ENCODE measurements at regions not wholly inside any gene's neighbourhood (a gene's known extent, or its start where the extent isn't known, plus 50 kb on each side); places are given as distances from the start of the nearest gene placed in this dataset.

DNA sequence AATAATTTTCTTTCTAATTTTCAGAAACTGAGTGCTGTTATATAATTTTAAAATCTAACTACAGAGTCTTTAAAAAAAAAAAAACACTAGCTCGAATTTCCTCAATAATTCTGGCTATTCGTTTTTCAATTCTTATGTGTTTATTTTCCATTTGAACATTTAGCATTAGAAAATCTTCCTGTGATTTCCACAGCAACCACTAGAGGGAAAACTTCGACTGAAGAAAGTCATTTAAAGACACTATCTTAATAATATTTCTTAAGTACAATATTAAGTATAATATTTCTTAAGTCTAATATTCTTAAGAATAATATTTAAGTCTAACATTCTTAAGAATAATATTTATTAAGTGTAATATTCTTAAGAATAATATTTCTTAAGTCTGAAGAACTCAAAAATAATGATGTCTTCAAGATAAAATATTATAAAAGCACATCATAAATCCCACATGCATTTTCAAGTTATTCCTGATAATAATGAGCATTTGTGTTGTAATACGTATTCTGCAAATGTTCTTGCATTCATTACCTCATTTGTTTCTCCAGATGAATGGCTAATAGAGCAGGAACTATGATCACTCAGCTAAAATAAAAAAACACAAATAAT is 118.4 kb upstream of the WDR17 start:
- no peak for DNase-seq (ENCODE audit: insufficient read length)
- no peak for TF ChIP-seq POLR2A (IDR thresholded peaks at IDR 0.05; ENCODE audit: low read depth, low read length)
- no peak for FAIRE-seq

DNA sequence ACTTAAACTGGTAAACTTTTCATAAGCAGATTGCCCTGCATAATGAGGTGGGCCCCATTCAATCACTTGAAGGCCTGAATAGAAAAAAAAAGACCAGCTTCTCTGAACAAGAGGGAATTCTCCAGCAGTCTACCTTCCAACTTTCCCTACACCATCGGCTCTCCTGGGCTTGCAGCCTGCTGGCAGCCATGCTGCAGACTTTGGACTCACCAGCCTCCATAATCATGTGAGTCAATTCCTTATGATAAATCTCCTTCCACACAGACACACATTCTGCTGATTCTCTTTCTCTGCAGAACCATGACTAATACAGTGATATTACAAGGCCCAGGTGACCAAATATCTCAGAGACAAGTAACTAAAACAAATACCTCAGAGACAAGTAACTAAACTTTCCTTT is 113.8 kb upstream of the WDR17 start:
- FAIRE-seq (no peak), DNase-seq (ENCODE audit: insufficient read length) (no peak)
- TF ChIP-seq POLR2AphosphoS5 (IDR thresholded peaks at IDR 0.05; ENCODE audit: low read depth, low read length) (no peak), TAF1 (IDR thresholded peaks at IDR 0.05; ENCODE audit: borderline replicate concordance, low read depth, low read length) (no peak), POLR2A (IDR thresholded peaks at IDR 0.05; ENCODE audit: low read depth, low read length) (no peak)

DNA sequence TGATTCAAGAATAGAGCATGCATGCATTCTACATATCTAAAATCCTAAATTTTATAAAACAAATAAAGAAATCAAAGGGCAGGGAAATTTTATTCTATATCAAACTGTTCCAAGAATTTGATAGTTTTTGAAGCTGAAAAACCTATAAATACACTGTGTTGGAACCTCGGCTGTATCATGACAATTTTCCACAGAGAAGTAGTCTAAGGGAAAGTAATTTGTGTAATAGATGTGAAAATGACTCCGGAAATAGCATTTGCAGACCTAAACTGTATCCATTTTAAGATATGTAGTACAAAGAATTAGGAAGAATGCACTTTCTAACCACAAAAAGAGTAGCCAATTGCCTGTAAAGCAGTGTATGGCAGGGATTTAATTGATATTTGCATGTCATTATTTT is 112.5 kb upstream of the WDR17 start:
- FAIRE-seq: no peak
- no peak for DNase-seq (ENCODE audit: insufficient read length)
- TF ChIP-seq TAF1 (IDR thresholded peaks at IDR 0.05; ENCODE audit: borderline replicate concordance, low read depth, low read length) (no peak), POLR2AphosphoS5 (IDR thresholded peaks at IDR 0.05; ENCODE audit: low read depth, low read length) (no peak), POLR2A (IDR thresholded peaks at IDR 0.05; ENCODE audit: low read depth, low read length) (no peak)

DNA sequence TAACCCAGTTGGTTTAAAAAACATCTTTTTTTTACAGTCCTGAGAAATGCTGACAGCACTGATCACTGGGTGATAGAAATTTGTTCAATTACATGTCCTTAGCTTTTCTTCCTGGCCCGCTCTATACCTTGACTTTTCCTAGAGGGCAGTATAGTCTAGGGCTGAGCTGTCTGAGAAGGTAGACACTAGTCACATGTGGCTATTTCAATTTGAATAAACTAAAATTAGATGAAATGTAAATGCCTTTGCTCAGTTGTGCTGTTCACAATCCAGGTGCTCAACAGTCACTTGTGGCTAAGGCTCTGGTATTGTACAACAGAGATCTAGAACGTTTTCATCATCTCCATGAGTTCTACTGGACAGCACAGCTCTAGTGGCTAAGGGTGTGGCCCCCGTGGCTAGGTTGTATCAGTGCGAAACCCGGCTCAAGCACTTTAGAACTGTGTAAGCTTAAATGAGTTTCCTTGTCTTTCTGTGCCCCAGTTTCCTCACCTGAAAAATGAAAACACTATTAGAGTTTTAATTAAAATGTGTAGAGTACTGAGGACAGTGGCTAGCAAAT is 111.6 kb upstream of the WDR17 start:
- DNase-seq (ENCODE audit: insufficient read length) (peak; percentile 2), FAIRE-seq (no peak)
- TF ChIP-seq POLR2A (IDR thresholded peaks at IDR 0.05; ENCODE audit: low read depth, low read length): no peak
- no peak for TF ChIP-seq POLR2AphosphoS5 (IDR thresholded peaks at IDR 0.05; ENCODE audit: low read depth, low read length)
- no peak for TF ChIP-seq TAF1 (IDR thresholded peaks at IDR 0.05; ENCODE audit: borderline replicate concordance, low read depth, low read length)

DNA sequence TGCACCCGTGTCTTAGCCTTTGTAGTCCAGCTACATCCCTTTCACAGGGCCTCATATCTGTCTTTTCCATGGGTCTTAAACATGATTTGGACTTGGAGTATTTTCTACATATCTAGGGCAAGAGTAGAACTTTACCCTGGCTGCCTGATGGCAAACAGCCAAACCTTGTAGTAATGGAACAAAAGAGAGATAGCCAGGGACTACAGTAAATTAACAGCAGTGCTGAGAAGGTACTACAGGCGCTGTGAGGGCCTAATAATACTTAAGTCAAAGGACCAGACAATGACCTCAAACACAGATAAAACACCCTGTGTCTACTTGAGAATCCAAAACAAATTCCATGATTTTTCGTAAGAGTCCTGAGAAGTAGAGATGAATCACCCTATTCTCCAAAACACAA is 111.0 kb upstream of the WDR17 start:
- TF ChIP-seq POLR2AphosphoS5 (IDR thresholded peaks at IDR 0.05; ENCODE audit: low read depth, low read length) (no peak), POLR2A (IDR thresholded peaks at IDR 0.05; ENCODE audit: low read depth, low read length) (no peak), TAF1 (IDR thresholded peaks at IDR 0.05; ENCODE audit: borderline replicate concordance, low read depth, low read length) (no peak)
- DNase-seq (ENCODE audit: insufficient read length) (no peak), FAIRE-seq (no peak)

DNA sequence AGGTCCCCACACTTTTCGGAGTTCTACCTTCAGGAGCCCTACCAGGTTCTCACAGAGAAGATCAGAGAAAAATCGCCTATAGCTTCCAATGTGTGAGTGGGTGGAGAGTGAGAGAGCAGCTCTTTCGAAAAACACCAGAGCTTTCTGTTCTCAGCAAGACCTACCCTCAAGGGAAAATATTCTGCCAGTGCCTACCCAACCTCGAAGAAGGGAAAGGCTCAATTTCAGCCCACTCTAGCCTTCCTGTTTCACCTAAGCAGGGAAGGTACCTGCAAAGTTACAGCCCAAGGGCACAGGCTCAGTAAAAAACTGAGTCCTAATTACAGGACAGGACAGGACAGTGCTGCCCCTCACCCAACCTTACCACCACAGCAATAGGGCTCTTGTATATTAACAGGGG is 104.0 kb upstream of the WDR17 start:
- no peak for TF ChIP-seq POLR2AphosphoS5 (IDR thresholded peaks at IDR 0.05; ENCODE audit: low read depth, low read length)
- TF ChIP-seq POLR2A (IDR thresholded peaks at IDR 0.05; ENCODE audit: low read depth, low read length): no peak
- no peak for TF ChIP-seq TAF1 (IDR thresholded peaks at IDR 0.05; ENCODE audit: borderline replicate concordance, low read depth, low read length)
- DNase-seq (ENCODE audit: insufficient read length) (no peak), FAIRE-seq (no peak)

DNA sequence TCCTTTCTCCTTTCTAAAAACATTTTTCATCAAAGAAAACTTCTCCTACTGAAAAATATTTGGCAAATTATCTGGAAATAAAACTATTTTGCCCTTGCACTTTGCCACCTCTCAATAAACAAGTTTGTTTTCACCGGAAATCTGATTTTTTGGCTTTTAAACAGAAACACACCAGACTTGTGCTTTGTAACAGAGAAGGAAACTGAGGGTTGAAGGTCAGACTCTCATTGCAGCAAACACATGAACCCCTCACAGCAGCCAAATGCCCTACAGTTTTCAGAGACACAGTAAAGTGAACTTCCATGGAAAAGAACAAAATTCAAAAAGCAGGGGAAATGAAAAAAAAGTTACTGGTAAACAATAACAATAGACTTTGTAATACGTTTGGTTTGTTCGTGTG is 95.6 kb upstream of the WDR17 start:
- FAIRE-seq: no peak

DNA sequence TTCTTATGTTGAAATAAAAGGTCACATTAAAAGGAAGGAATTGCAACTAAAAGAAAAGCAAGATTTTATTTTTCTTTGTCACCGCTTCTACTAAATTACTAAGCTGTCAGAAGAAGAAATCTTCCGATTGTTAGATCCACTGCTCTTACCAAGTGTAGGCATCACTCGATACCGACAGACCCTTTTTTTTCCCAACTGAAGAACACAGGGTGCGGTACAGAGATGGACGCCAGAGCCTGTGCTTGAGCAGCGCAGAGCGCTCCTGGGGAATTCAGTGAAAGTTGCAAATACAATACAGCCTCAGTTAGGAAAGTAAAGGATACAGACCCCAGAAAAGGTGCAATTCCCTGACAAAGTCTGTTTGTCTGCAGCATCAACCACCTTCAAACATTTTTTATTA is 94.9 kb upstream of the WDR17 start:
- no peak for TF ChIP-seq POLR2A (IDR thresholded peaks at IDR 0.05; ENCODE audit: low read depth, low read length)
- TF ChIP-seq TAF1 (IDR thresholded peaks at IDR 0.05; ENCODE audit: borderline replicate concordance, low read depth, low read length): no peak
- TF ChIP-seq POLR2AphosphoS5 (IDR thresholded peaks at IDR 0.05; ENCODE audit: low read depth, low read length): no peak
- no peak for DNase-seq (ENCODE audit: insufficient read length)
- FAIRE-seq: no peak

More for the DNA sequence above, 95.6 kb upstream of the WDR17 start:
- no peak for DNase-seq (ENCODE audit: insufficient read length)
- TF ChIP-seq POLR2A (IDR thresholded peaks at IDR 0.05; ENCODE audit: low read depth, low read length) (no peak), TAF1 (IDR thresholded peaks at IDR 0.05; ENCODE audit: borderline replicate concordance, low read depth, low read length) (no peak), POLR2AphosphoS5 (IDR thresholded peaks at IDR 0.05; ENCODE audit: low read depth, low read length) (no peak)

DNA sequence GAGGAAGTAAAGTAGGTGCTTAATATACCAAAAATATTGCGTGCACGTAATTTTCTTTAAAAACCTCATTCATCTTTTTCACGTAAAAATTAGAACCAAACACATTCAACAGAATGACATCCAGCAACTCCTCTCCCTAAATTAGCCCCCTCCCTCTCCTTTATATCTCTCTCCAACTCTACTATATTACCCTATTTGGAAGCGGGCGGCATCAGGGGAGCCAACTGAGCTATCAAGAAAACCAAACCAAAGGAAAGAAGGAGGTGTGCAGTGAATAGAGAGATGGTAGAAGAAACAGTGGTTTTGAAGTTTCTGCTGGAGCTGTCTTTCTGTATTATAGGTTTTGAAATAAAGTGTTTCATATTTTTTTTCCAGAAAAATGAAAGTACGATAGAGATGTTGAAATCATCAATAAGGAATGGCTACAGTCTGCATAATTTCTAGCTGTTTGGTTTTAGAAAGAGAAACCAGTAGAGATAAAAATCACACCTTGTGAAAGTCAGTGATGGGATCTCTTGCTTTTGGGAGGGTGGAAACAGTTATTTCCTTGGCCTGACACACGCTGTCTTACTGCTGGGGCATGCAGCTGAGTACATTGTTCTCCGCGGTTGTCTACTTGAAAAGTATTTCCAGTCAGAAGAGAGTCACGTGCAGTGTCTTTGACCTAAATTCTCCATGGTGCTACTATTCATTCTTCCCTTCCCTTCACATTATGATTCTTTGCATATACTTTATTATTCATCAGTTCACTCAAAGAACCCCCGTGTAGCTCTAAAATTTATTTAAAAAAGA is 94.1 kb upstream of the WDR17 start:
- FAIRE-seq: no peak
- no peak for DNase-seq (ENCODE audit: insufficient read length)
- TF ChIP-seq POLR2AphosphoS5 (IDR thresholded peaks at IDR 0.05; ENCODE audit: low read depth, low read length) (no peak), TAF1 (IDR thresholded peaks at IDR 0.05; ENCODE audit: borderline replicate concordance, low read depth, low read length) (no peak), POLR2A (IDR thresholded peaks at IDR 0.05; ENCODE audit: low read depth, low read length) (no peak)

DNA sequence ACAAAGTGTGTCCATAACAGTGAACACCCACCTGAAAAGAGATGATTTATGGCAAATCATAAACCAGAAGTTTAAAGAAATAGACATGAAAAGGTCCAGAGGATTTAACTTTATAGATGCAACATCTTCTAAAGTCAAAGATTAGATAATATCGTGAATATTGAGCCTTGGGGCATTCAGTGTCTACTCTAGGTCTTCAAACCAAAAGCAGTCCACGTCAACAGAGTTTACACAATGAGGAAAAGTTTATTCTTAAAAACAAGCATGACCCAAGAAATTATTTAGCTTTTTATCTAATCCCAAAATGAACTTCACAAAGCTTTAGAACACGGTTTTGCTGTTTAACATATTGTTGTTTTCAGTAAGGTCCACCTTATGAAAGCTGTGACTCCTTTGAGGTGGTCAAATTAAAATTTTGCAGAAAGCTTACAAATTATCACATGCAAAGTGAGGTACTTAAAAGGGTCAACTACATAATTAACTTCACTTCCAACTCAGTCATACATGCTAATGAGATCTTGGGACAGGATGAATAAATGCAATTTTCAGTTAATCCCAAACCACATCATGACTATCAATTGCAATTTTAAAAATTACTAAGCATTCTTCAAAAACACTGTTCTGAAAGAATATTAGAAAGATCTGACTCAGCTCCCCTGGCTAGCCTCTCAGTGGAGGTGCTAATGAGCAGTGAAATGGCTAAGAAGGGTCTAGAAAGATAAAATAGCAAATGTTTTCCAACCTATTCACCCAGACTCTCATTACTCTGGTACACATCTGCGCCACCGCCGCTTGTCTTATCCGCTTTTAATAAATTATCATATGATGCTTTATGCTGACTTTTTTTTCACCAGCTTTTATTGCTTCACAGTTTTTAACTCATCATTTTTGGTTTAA is 92.4 kb upstream of the WDR17 start:
- no peak for FAIRE-seq
- DNase-seq (ENCODE audit: insufficient read length): no peak

DNA sequence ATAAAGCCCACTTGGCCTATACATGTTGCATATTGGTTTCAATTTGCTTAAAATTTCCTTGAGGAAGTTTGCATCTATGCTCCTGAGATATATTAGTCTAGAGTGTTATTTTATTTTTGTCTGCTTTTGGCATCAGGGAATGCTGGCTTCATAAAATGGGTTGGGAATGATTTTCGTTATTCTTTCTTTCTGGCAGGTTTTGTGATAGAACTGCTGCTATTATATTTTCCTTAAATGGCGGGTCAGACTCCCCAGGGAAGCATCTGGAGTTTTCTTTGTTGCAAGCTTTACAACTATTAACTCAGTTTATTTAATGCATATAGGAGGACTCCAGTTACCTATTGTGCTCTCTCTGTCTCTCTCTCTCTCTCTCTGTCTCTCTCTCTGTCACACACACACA is 82.0 kb upstream of the WDR17 start:
- TF ChIP-seq POLR2A (IDR thresholded peaks at IDR 0.05; ENCODE audit: low read depth, low read length) (no peak), POLR2AphosphoS5 (IDR thresholded peaks at IDR 0.05; ENCODE audit: low read depth, low read length) (no peak), TAF1 (IDR thresholded peaks at IDR 0.05; ENCODE audit: borderline replicate concordance, low read depth, low read length) (no peak)
- DNase-seq (ENCODE audit: insufficient read length): no peak
- no peak for FAIRE-seq

More for the DNA sequence above, 92.4 kb upstream of the WDR17 start:
- TF ChIP-seq TAF1 (IDR thresholded peaks at IDR 0.05; ENCODE audit: borderline replicate concordance, low read depth, low read length): no peak
- TF ChIP-seq POLR2AphosphoS5 (IDR thresholded peaks at IDR 0.05; ENCODE audit: low read depth, low read length): no peak
- TF ChIP-seq POLR2A (IDR thresholded peaks at IDR 0.05; ENCODE audit: low read depth, low read length): no peak
